Kidney epithelial cell (primary cell): ENCODE measurements at regions not wholly inside any gene's neighbourhood (a gene's known extent, or its start where the extent isn't known, plus 50 kb on each side); places are given as distances from the start of the nearest gene placed in this dataset.

Experiments
- DNase-seq: peaks from one replicate; pipeline ENCODE4 v3.0.0-alpha.2; 2010; ENCODE audit warnings: low read depth
- H3K27me3 ChIP-seq: 2 replicates; pipeline ENCODE4 v1.6.0; 2011; ENCODE audit warnings: low read length; ENCODE audit not compliant: control insufficient read depth, insufficient read depth
- H3K36me3 ChIP-seq: 2 replicates; pipeline ENCODE4 v1.5.1; 2011; ENCODE audit warnings: low read length; ENCODE audit not compliant: control insufficient read depth, insufficient read depth
- H3K4me3 ChIP-seq: 2 replicates; pipeline ENCODE4 v1.5.1; 2011; ENCODE audit warnings: low read depth, mild to moderate bottlenecking, control low read depth, low read length
- TF ChIP-seq, protein P1 (sequence below): IDR thresholded peaks from 2 replicates; pipeline ENCODE4 v1.5.1; 2011; ENCODE audit warnings: mild to moderate bottlenecking, moderate library complexity, low read length, control low read depth, inconsistent platforms; ENCODE audit not compliant: insufficient read depth, poor library complexity, severe bottlenecking

DNA sequence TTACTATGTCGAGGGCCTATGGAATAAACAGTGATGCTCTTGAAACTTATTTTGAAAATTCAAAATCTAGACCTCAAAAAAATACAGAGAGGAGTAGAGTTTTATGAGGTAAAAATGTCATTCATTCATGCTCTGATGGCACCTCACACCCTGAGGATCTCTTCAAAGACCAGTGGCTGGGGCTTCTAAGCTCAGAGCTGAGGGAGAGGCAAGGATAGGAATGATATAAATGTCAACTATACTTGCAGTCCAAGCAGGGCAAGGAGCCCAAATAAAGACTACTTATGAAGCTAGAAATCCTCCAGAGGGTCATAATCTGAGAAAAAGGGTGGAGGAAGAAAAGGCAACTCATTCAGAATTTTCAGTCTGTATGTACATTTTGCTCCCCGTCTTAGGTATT, 136.7 kb upstream of the CARMIL1 start:
- no peak for DNase-seq

GRCh38 chr6:25144919-25145318, 134.3 kb upstream of the CARMIL1 start:
- Histone ChIP-seq H3K36me3 (no peaks in the 10 kb centered on the region), H3K27me3 (no peaks in the 10 kb centered on the region), H3K4me3 (no peak overlapping the region)
- no peak for DNase-seq
- TF ChIP-seq, protein P1, sequence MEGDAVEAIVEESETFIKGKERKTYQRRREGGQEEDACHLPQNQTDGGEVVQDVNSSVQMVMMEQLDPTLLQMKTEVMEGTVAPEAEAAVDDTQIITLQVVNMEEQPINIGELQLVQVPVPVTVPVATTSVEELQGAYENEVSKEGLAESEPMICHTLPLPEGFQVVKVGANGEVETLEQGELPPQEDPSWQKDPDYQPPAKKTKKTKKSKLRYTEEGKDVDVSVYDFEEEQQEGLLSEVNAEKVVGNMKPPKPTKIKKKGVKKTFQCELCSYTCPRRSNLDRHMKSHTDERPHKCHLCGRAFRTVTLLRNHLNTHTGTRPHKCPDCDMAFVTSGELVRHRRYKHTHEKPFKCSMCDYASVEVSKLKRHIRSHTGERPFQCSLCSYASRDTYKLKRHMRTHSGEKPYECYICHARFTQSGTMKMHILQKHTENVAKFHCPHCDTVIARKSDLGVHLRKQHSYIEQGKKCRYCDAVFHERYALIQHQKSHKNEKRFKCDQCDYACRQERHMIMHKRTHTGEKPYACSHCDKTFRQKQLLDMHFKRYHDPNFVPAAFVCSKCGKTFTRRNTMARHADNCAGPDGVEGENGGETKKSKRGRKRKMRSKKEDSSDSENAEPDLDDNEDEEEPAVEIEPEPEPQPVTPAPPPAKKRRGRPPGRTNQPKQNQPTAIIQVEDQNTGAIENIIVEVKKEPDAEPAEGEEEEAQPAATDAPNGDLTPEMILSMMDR = no peak

More for the DNA sequence above, 136.7 kb upstream of the CARMIL1 start:
- no peaks in the 10 kb centered on the region for H3K27me3 ChIP-seq
- TF ChIP-seq, protein P1 = no peak
- H3K4me3 ChIP-seq = no peak overlapping the region
- H3K36me3 ChIP-seq = no peaks in the 10 kb centered on the region

DNA sequence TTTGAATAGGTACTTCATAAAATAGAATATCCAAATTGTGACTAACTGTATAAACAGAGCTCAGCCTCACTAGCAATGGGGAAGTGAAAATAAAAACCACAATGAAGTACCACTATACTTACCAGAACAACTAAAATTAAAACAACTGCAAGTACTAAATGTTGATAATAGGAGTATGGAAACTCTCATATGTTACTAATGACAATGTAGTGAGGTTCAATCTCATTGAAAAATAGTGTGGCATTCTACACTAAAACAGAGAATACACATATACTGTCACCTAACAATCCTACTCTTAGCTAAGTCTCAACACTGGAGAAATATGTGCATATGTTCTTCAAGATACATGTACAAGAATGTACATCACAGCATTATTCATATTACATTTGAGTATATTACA, 132.0 kb upstream of the CARMIL1 start:
- Histone ChIP-seq H3K36me3 (no peaks in the 10 kb centered on the region), H3K27me3 (no peaks in the 10 kb centered on the region), H3K4me3 (no peak overlapping the region)
- TF ChIP-seq, protein P1 = no peak
- DNase-seq = no peak

DNA sequence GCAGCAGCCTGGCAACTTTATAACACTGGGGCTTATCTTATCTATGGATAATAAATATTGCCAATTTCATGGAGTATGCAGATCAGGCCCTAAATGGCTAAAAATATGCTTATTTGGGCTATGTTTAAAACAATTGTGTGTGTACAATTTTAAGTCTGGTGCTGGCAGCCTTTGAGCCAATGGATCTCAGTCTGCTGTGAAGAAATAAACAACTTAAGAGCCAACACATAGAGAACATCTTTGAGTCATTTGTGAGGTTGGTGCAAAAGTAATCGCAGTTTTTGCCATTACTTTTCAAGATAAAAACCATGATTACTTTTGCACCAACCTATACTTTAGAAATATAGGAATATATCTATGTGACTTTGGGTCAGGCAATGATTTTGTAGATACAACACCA, 129.1 kb upstream of the CARMIL1 start:
- no peak for DNase-seq
- Histone ChIP-seq H3K36me3 (no peaks in the 10 kb centered on the region), H3K27me3 (no peaks in the 10 kb centered on the region), H3K4me3 (no peak overlapping the region)
- TF ChIP-seq, protein P1 = no peak

DNA sequence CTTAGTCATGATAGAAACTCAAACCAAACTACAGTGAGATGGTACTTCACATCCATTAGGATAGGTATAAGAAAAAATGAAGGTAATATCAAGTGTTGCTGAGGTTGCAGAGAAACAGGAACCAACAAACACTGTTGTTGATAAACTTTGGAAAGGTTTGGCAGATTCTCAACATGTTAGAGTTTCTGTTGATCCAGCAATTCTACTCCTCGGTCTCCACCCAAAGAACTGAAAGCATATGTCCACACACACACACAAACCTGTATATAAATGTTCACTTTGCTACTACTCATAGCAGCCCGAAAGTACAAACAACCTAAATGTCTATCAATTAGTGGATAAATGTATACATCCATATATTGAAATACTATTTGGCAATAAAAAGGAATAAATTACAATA, 128.3 kb upstream of the CARMIL1 start:
- H3K4me3 ChIP-seq = no peak overlapping the region
- H3K36me3 ChIP-seq = no peaks in the 10 kb centered on the region
- TF ChIP-seq, protein P1 = no peak
- no peaks in the 10 kb centered on the region for H3K27me3 ChIP-seq
- no peak for DNase-seq

- no peak for DNase-seq
- Histone ChIP-seq H3K4me3 (no peak overlapping the region), H3K36me3 (no peaks in the 10 kb centered on the region), H3K27me3 (no peaks in the 10 kb centered on the region)
- TF ChIP-seq, protein P1 = no peak
Observed at GRCh38 chr6:25153079-25153478, 126.1 kb upstream of the CARMIL1 start.
